ENCODE measurements at regions not wholly inside any gene's neighbourhood (a gene's known extent, or its start where the extent isn't known, plus 50 kb on each side); places are given as distances from the start of the nearest gene placed in this dataset.

GRCh38 chr13:79808475-79808874 lies 327.5 kb downstream of the NDFIP2 start:
- no peak overlapping the region for H3K4me3 ChIP-seq (ENCODE audit: low read depth, low read length)
- H3K4me1 ChIP-seq = peaks cover 6% of the 10 kb centered on the region
- TF ChIP-seq, protein P1, sequence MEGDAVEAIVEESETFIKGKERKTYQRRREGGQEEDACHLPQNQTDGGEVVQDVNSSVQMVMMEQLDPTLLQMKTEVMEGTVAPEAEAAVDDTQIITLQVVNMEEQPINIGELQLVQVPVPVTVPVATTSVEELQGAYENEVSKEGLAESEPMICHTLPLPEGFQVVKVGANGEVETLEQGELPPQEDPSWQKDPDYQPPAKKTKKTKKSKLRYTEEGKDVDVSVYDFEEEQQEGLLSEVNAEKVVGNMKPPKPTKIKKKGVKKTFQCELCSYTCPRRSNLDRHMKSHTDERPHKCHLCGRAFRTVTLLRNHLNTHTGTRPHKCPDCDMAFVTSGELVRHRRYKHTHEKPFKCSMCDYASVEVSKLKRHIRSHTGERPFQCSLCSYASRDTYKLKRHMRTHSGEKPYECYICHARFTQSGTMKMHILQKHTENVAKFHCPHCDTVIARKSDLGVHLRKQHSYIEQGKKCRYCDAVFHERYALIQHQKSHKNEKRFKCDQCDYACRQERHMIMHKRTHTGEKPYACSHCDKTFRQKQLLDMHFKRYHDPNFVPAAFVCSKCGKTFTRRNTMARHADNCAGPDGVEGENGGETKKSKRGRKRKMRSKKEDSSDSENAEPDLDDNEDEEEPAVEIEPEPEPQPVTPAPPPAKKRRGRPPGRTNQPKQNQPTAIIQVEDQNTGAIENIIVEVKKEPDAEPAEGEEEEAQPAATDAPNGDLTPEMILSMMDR (IDR thresholded peaks at IDR 0.05; ENCODE audit: low read depth, low read length) = no peak
- DNase-seq = no peak
- H3K36me3 ChIP-seq = no peaks in the 10 kb centered on the region
- no peaks in the 10 kb centered on the region for H3K27me3 ChIP-seq
- H3K9me3 ChIP-seq = no peaks in the 10 kb centered on the region; the same call in 1 of the 2 replicates

- TF ChIP-seq, protein P1 (IDR thresholded peaks at IDR 0.05; ENCODE audit: low read depth, low read length) = no peak
- Histone ChIP-seq H3K27me3 (no peaks in the 10 kb centered on the region), H3K36me3 (no peaks in the 10 kb centered on the region), H3K4me1 (peaks cover 15% of the 10 kb centered on the region), H3K4me3 (ENCODE audit: low read depth, low read length) (no peak overlapping the region), H3K9me3 (no peaks in the 10 kb centered on the region; the same call in 1 of the 2 replicates)
- DNase-seq = no peak
These were observed 326.6 kb downstream of the NDFIP2 start for GRCh38 chr13:79807554-79807953.

DNA sequence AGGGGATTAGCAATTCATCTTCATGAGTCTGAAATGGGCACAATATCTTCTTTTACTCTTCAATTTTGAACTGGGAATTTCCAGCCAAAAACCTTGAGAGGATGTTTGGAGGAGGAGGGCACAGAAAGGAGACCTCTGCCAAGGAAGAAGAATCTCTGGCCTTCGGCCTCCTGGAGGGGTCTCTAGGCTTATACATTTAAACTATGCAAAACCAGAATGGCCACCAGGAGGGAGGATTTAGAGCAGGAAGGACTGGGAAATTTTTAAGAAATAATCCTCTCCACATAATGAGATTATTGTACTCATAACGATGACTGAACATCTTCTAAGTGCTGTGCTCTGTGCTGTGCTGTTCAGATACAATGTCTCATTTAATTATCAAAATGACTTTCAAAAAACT lies 325.9 kb downstream of the NDFIP2 start:
- Histone ChIP-seq H3K36me3 (no peaks in the 10 kb centered on the region), H3K4me3 (ENCODE audit: low read depth, low read length) (no peak overlapping the region), H3K27me3 (no peaks in the 10 kb centered on the region), H3K9me3 (no peaks in the 10 kb centered on the region; the same call in 1 of the 2 replicates), H3K4me1 (peaks cover 21% of the 10 kb centered on the region)
- TF ChIP-seq, protein P1 (IDR thresholded peaks at IDR 0.05; ENCODE audit: low read depth, low read length) = no peak
- DNase-seq = no peak

DNA sequence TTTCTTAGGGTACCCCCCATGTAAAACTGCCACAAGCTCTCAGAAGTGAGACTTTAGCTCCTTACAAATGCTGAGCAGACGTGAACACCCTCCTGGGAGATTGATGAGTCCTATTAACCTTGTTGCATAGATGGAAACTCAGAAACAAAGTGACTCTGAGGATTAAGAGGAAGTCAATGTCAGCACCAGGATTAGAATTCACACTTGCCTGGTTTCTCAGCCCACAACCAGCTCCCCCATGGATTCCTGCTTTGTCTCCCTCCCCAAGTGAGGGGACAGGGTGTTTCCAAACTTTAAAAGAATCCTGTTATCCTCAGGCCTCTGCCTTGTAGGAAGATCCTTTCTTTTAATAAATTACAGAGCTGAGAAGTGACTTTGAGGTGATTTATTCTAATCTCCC lies 324.4 kb downstream of the NDFIP2 start:
- no peaks in the 10 kb centered on the region for H3K27me3 ChIP-seq

DNA sequence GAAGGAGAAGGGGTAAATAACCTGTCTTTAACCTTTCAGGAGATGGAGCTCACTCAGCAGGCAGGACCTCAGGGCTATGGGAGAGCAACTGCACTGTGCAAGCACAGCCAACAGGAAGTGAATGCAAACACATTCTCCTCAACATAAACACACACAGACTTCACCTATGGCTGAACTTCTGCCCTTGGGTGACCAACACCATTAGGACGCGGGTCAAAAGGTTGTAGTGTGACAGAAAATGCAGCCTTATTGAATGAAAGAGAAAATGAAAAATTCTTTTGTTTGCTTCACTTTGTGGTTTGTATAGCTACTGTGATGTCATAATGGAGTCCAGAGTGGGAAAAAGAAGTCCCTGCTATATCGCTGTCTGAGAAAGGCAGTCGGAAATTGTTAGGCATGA lies 323.0 kb downstream of the NDFIP2 start:
- TF ChIP-seq, protein P1 (IDR thresholded peaks at IDR 0.05; ENCODE audit: low read depth, low read length) = no peak
- Histone ChIP-seq H3K4me3 (ENCODE audit: low read depth, low read length) (no peak overlapping the region), H3K4me1 (peaks cover 37% of the 10 kb centered on the region), H3K27me3 (no peaks in the 10 kb centered on the region), H3K36me3 (no peaks in the 10 kb centered on the region), H3K9me3 (no peaks in the 10 kb centered on the region; the same call in 1 of the 2 replicates)
- DNase-seq = no peak

More for the DNA sequence above, 324.4 kb downstream of the NDFIP2 start:
- H3K36me3 ChIP-seq = no peaks in the 10 kb centered on the region
- no peak overlapping the region for H3K4me3 ChIP-seq (ENCODE audit: low read depth, low read length)
- peaks cover 31% of the 10 kb centered on the region for H3K4me1 ChIP-seq
- TF ChIP-seq, protein P1 (IDR thresholded peaks at IDR 0.05; ENCODE audit: low read depth, low read length) = no peak
- no peak for DNase-seq
- no peaks in the 10 kb centered on the region; the same call in 1 of the 2 replicates for H3K9me3 ChIP-seq

- TF ChIP-seq, protein P1 (IDR thresholded peaks at IDR 0.05; ENCODE audit: low read depth, low read length) = no peak
- Histone ChIP-seq H3K27me3 (no peaks in the 10 kb centered on the region), H3K36me3 (no peaks in the 10 kb centered on the region), H3K9me3 (no peaks in the 10 kb centered on the region), H3K4me3 (ENCODE audit: low read depth, low read length) (no peak overlapping the region), H3K4me1 (peaks cover 37% of the 10 kb centered on the region)
- no peak for DNase-seq
These were observed 322.3 kb downstream of the NDFIP2 start for GRCh38 chr13:79803296-79803695.

Data from BE2C (cell line).